ENCODE measurements at regions not wholly inside any gene's neighbourhood (a gene's known extent, or its start where the extent isn't known, plus 50 kb on each side); places are given as distances from the start of the nearest gene placed in this dataset.

GRCh38 chr9:22210262-22210661 lies 201.2 kb upstream of the CDKN2B start:
- ChIA-PET RAD21 (ENCODE audit: unreplicated experiment) (no interaction called here), SMC1A (ENCODE audit: uncharacterized antibody, unreplicated experiment) (no interaction called here), POLR2A (no interaction called here), CTCF (no interaction called here)
- Histone ChIP-seq H3K79me2 (ENCODE audit: control insufficient read depth, insufficient read depth, low read length) (no peaks in the 10 kb centered on the region), H3K27me3 (replicated peaks in 1 of 2; ENCODE audit: control insufficient read depth in 2 of 2, insufficient read depth in 2 of 2, low read length in 1 of 2) (no peaks in the 10 kb centered on the region; a peak in 1 of 4 replicates), H3K36me3 (ENCODE audit: control insufficient read depth in 2 of 2, insufficient read depth in 2 of 2, low read length in 1 of 2) (no peaks in the 10 kb centered on the region), H2AFZ (ENCODE audit: control insufficient read depth, low read depth, low read length) (no peak overlapping the region), H4K20me1 (ENCODE audit: control insufficient read depth, insufficient read depth) (no peaks in the 10 kb centered on the region), H3K4me1 (ENCODE audit: control insufficient read depth, insufficient read depth, low read length) (no peaks in the 10 kb centered on the region), H3K27ac (ENCODE audit: control insufficient read depth, insufficient read depth) (no peak overlapping the region), H3K9me3 (replicated peaks; ENCODE audit: control insufficient read depth, insufficient read depth, low read length) (no peaks in the 10 kb centered on the region), H3K4me3 (no peak overlapping the region), H3K9ac (ENCODE audit: control insufficient read depth, insufficient read depth, low read length) (no peak overlapping the region), H3K4me2 (ENCODE audit: control insufficient read depth, insufficient read depth) (no peak overlapping the region)
- in situ Hi-C loops (cut with MboI) (no loop called here), intact Hi-C loops (cut with micrococcal nuclease; ENCODE audit: unreplicated experiment) (no loop called here)
- WGBS (ENCODE audit: insufficient coverage, insufficient replicate concordance, low lambda C conversion rate, missing lambda C conversion rate): 0% methylated on average over 1 of the region's 1 CpG
- FAIRE-seq (no peak), DNase-seq (ENCODE audit: low read depth, low spot score) (no peak), ATAC-seq (peak; percentile 36; the same call in 1 of the 3 replicates)
- no TSS peak for BruUV-seq (replicated peaks)
- TF ChIP-seq BMI1 (IDR thresholded peaks at IDR 0.05; ENCODE audit: borderline replicate concordance) (no peak), NR2C1 (IDR thresholded peaks at IDR 0.05) (no peak), ZSCAN29 (IDR thresholded peaks at IDR 0.05) (no peak), HDGF (IDR thresholded peaks at IDR 0.05) (no peak), DPF2 (IDR thresholded peaks at IDR 0.05) (no peak), ELK1 (IDR thresholded peaks at IDR 0.05; ENCODE audit: low read depth, low read length) (no peak), ZNF207 (IDR thresholded peaks at IDR 0.05; ENCODE audit: borderline replicate concordance) (no peak)
- TF ChIP-seq, protein P1, sequence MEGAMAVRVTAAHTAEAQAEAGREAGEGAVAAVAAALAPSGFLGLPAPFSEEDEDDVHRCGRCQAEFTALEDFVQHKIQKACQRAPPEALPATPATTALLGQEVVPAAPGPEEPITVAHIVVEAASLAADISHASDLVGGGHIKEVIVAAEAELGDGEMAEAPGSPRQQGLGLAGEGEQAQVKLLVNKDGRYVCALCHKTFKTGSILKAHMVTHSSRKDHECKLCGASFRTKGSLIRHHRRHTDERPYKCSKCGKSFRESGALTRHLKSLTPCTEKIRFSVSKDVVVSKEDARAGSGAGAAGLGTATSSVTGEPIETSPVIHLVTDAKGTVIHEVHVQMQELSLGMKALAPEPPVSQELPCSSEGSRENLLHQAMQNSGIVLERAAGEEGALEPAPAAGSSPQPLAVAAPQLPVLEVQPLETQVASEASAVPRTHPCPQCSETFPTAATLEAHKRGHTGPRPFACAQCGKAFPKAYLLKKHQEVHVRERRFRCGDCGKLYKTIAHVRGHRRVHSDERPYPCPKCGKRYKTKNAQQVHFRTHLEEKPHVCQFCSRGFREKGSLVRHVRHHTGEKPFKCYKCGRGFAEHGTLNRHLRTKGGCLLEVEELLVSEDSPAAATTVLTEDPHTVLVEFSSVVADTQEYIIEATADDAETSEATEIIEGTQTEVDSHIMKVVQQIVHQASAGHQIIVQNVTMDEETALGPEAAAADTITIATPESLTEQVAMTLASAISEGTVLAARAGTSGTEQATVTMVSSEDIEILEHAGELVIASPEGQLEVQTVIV (IDR thresholded peaks at IDR 0.05; ENCODE audit: borderline replicate concordance, partially characterized antibody): no peak
